Uterus (tissue), 3 donors: ENCODE measurements at regions not wholly inside any gene's neighbourhood (a gene's known extent, or its start where the extent isn't known, plus 50 kb on each side); places are given as distances from the start of the nearest gene placed in this dataset.

Source experiments
- DNase-seq, 2 donors: peaks; one replicate each; pipeline ENCODE4 v3.0.0-alpha.2; 2019 to 2020
- H3K27ac ChIP-seq, 2 donors: fragments of 200-600 bp; sonication (generic); 1 replicate in 1 of 2; 2 replicates in 1 of 2; pipeline ENCODE4 v1.5.1; 2016 to 2018
- H3K27me3 ChIP-seq, 2 donors: fragments of 200-600 bp; sonication (generic); one replicate each; pipeline ENCODE4 v1.5.1; 2018 to 2019; ENCODE audit warnings: control low read depth in 1 of 2
- H3K36me3 ChIP-seq, 2 donors: fragments of 200-600 bp; sonication (generic); one replicate each; pipeline ENCODE4 v1.5.1; 2019; ENCODE audit warnings: control low read depth in 1 of 2
- H3K4me1 ChIP-seq, 2 donors: fragments of 200-600 bp; sonication (generic); one replicate each; pipeline ENCODE4 v1.5.1; 2018 to 2019; ENCODE audit warnings: control low read depth in 1 of 2
- H3K4me3 ChIP-seq, 2 donors: fragments of 200-600 bp; sonication (generic); 1 replicate in 1 of 2; 2 replicates in 1 of 2; pipeline ENCODE4 v1.5.1; 2018 to 2019; ENCODE audit warnings: mild to moderate bottlenecking in 1 of 2
- H3K9me3 ChIP-seq, 2 donors: fragments of 200-600 bp; sonication (generic); one replicate each; pipeline ENCODE4 v1.5.1; 2019; ENCODE audit warnings: control low read depth in 1 of 2
- POLR2A ChIP-seq, 2 donors: fragments of 450-650 bp; IDR thresholded peaks; one replicate each; pipeline ENCODE4 v1.6.1; 2016; ENCODE audit warnings: antibody characterized with exemption in 2 of 2, mild to moderate bottlenecking in 1 of 2, moderate library complexity in 1 of 2
- intact Hi-C: fragments of 100-400 bp; cut with DNase I; formaldehyde crosslinking; loops from one replicate; pipeline ENCODE4 v1.15.1; 2023; ENCODE audit warnings: low total_unique reads
- TF ChIP-seq, protein P1 (sequence below), 4 experiments: fragments of 200-600 bp in 2 of 4; fragments of 450-650 bp in 2 of 4; sonication (generic) in 2 of 4; IDR thresholded peaks; one replicate each; pipeline ENCODE4 v1.5.1; 2016 to 2019; ENCODE audit warnings: antibody characterized with exemption in 4 of 4, mild to moderate bottlenecking in 2 of 4, moderate library complexity in 1 of 4
- donor health status: DM: yes; HTN: yes; CAD: no.

DNA sequence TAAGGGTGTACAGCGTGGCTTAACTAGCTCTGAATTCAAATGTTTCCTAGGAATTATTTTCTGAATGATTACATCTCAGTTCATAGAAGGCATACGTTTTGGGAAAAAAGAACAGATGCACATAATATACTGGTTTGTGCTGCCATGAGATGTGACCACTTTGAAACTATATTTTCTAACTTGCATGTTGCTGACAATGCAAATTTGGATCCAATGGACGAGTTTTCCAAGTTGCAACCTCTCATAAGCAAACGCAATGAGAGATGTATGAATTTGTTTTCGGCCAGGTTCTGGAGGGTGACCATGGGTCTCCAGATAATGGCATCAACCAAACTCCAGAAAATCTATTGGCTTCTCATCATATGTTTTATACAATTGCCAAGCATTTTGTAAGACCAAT is 1445.4 kb downstream of the AACS start:
- TF ChIP-seq, protein P1, sequence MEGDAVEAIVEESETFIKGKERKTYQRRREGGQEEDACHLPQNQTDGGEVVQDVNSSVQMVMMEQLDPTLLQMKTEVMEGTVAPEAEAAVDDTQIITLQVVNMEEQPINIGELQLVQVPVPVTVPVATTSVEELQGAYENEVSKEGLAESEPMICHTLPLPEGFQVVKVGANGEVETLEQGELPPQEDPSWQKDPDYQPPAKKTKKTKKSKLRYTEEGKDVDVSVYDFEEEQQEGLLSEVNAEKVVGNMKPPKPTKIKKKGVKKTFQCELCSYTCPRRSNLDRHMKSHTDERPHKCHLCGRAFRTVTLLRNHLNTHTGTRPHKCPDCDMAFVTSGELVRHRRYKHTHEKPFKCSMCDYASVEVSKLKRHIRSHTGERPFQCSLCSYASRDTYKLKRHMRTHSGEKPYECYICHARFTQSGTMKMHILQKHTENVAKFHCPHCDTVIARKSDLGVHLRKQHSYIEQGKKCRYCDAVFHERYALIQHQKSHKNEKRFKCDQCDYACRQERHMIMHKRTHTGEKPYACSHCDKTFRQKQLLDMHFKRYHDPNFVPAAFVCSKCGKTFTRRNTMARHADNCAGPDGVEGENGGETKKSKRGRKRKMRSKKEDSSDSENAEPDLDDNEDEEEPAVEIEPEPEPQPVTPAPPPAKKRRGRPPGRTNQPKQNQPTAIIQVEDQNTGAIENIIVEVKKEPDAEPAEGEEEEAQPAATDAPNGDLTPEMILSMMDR (IDR thresholded peaks at IDR 0.05): no peak
- TF ChIP-seq POLR2A (IDR thresholded peaks at IDR 0.05): no peak
- intact Hi-C loops: no loop called here
- no peaks in the 10 kb centered on the region for H3K36me3 ChIP-seq
- H3K4me3 ChIP-seq: no peak overlapping the region
- no peak for DNase-seq
- no peak overlapping the region for H3K27ac ChIP-seq
- H3K9me3 ChIP-seq: no peaks in the 10 kb centered on the region
- no peaks in the 10 kb centered on the region for H3K4me1 ChIP-seq
- no peaks in the 10 kb centered on the region for H3K27me3 ChIP-seq

GRCh38 chr12:126512916-126513913 is 1448.0 kb downstream of the AACS start:
- Histone ChIP-seq H3K4me1 (no peaks in the 10 kb centered on the region), H3K9me3 (no peaks in the 10 kb centered on the region), H3K4me3 (no peak overlapping the region), H3K27ac (no peak overlapping the region), H3K27me3 (no peaks in the 10 kb centered on the region), H3K36me3 (no peaks in the 10 kb centered on the region)
- no peak for DNase-seq
- intact Hi-C loops: no loop called here
- TF ChIP-seq, protein P1 (IDR thresholded peaks at IDR 0.05): no peak
- no peak for TF ChIP-seq POLR2A (IDR thresholded peaks at IDR 0.05)

DNA sequence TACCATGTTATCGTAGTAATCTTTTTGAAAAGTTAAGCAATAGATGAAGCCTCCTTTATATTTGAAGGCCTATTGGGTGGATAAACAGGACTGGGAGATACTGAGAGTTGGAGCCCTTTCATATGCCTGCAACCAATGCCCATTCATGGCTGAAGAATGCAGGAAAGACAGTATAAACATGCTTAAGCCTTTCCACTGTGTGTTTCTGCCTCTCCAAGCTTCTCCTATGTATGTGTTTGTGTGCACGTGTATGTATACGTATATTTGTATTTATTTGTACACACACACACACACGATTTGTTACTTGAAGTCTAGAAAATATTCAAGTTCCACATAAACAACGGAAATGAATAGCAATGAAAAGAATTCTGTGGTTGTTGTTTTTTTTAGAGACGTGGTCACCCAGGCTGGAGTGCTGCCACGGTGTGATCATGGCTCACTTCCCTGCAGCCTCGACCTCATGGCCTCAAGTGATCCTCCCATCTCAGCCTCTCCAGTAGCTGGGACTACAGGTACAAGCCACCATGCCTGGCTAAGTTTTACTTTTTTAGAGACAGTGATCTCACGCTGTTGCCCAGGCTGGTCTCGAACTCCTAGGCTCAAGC is 1453.5 kb downstream of the AACS start:
- Histone ChIP-seq H3K27ac (no peak overlapping the region), H3K36me3 (no peaks in the 10 kb centered on the region), H3K9me3 (no peaks in the 10 kb centered on the region), H3K27me3 (no peaks in the 10 kb centered on the region), H3K4me3 (no peak overlapping the region), H3K4me1 (no peaks in the 10 kb centered on the region)
- intact Hi-C loops: no loop called here
- TF ChIP-seq POLR2A (IDR thresholded peaks at IDR 0.05): no peak
- TF ChIP-seq, protein P1 (IDR thresholded peaks at IDR 0.05): no peak
- DNase-seq: no peak

- H3K4me1 ChIP-seq: no peaks in the 10 kb centered on the region
- H3K4me3 ChIP-seq: no peak overlapping the region
- intact Hi-C loops: no loop called here
- no peak overlapping the region for H3K27ac ChIP-seq
- H3K9me3 ChIP-seq: no peaks in the 10 kb centered on the region
- no peak for DNase-seq
- no peaks in the 10 kb centered on the region for H3K36me3 ChIP-seq
- no peaks in the 10 kb centered on the region for H3K27me3 ChIP-seq
- no peak for TF ChIP-seq POLR2A (IDR thresholded peaks at IDR 0.05)
- TF ChIP-seq, protein P1 (IDR thresholded peaks at IDR 0.05): no peak
Observed at GRCh38 chr12:126519833-126520232, 1454.6 kb downstream of the AACS start.

GRCh38 chr12:126523891-126524290 is 1458.7 kb downstream of the AACS start:
- no peaks in the 10 kb centered on the region for H3K4me1 ChIP-seq
- H3K36me3 ChIP-seq: no peaks in the 10 kb centered on the region
- intact Hi-C loops: no loop called here
- no peak overlapping the region for H3K4me3 ChIP-seq
- no peak for DNase-seq
- no peaks in the 10 kb centered on the region for H3K9me3 ChIP-seq
- no peaks in the 10 kb centered on the region for H3K27me3 ChIP-seq
- no peak for TF ChIP-seq POLR2A (IDR thresholded peaks at IDR 0.05)
- TF ChIP-seq, protein P1 (IDR thresholded peaks at IDR 0.05): no peak
- no peak overlapping the region for H3K27ac ChIP-seq
